HEK293T (cell line): ENCODE measurements at regions not wholly inside any gene's neighbourhood (a gene's known extent, or its start where the extent isn't known, plus 50 kb on each side); places are given as distances from the start of the nearest gene placed in this dataset.

Source experiments
- BHLHE40 ChIP-seq: fragments of 450-650 bp; IDR thresholded peaks from 2 replicates; pipeline ENCODE4 v1.6.1; 2016; ENCODE audit warnings: mild to moderate bottlenecking, moderate library complexity, borderline replicate concordance
- FOXA1 ChIP-seq: fragments of 450-650 bp; IDR thresholded peaks from 2 replicates; pipeline ENCODE4 v1.6.1; 2016; ENCODE audit warnings: mild to moderate bottlenecking
- FOXK2 ChIP-seq: fragments of 450-650 bp; IDR thresholded peaks from 2 replicates; pipeline ENCODE4 v1.6.1; 2016; ENCODE audit warnings: mild to moderate bottlenecking
- LEF1 ChIP-seq: fragments of 450-650 bp; IDR thresholded peaks from 2 replicates; pipeline ENCODE4 v1.6.1; 2017; ENCODE audit warnings: mild to moderate bottlenecking, borderline replicate concordance
- SUZ12 ChIP-seq: fragments of 450-650 bp; IDR thresholded peaks from 2 replicates; pipeline ENCODE4 v1.6.1; 2016; ENCODE audit warnings: mild to moderate bottlenecking
- TARDBP ChIP-seq: fragments of 450-650 bp; IDR thresholded peaks from 2 replicates; pipeline ENCODE4 v1.6.1; 2016
- TF ChIP-seq, protein P1 (sequence below): fragments of 450-650 bp; IDR thresholded peaks from 2 replicates; pipeline ENCODE4 v1.6.1; 2016

DNA sequence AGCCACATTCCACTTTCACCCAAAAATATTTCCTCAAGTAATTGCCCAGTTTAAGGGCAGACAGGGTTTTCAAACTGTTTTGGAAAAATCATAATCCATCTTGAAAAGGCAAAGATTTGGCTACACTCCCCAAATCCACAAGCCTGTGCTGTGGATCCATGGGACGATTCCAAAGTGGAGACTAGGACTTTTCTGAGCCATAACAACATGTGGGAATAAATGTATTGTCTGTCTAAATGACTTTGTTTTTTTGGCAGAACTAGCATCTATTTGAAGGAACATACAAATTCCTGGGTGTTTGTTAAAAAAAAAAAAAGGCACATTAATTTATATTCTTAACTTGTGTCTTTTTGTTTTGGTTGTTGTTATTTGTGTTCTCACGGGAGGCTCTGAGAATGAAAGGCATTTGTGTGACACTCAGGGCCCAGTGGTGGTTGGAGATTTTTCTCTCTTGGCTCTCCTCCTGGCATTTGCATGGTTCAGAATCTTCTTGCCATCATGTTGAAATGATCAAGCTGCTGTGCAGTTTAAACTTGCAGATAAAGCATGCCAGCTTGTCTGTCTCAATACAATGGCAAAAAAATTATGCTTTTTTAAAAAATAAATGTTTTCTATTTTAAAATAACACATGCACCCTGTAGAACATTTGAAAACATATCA is 277.4 kb downstream of the EN1 start:
- TF ChIP-seq, protein P1, sequence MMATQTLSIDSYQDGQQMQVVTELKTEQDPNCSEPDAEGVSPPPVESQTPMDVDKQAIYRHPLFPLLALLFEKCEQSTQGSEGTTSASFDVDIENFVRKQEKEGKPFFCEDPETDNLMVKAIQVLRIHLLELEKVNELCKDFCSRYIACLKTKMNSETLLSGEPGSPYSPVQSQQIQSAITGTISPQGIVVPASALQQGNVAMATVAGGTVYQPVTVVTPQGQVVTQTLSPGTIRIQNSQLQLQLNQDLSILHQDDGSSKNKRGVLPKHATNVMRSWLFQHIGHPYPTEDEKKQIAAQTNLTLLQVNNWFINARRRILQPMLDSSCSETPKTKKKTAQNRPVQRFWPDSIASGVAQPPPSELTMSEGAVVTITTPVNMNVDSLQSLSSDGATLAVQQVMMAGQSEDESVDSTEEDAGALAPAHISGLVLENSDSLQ: no peak
- TF ChIP-seq SUZ12 (no peak), FOXK2 (no peak), LEF1 (no peak), FOXA1 (no peak), BHLHE40 (no peak), TARDBP (no peak)
